ENCODE measurements at regions not wholly inside any gene's neighbourhood (a gene's known extent, or its start where the extent isn't known, plus 50 kb on each side); places are given as distances from the start of the nearest gene placed in this dataset.
A peak's percentile ranks its signal among the peaks of the same experiment; 100 is the strongest.

DNA sequence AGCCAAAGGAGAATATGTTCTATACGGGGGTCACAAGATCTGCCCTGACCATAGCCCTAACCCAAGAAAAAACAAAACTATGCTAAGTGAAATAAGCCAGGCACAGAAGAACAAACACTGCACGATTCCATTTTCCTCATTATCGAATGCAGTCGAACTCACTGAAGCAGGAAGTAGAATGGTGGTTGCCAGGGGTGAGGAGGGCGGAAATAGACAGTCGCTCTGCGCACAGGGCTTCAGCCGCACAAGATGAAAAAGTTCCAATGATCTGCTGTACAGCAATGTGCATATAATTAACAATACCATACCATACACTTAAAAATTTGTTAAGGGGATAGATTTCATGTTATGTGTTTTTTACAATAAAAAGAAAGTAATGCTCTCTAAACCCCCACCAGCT, 257.7 kb downstream of the TXNL1 start:
- no peak for DNase-seq (ENCODE audit: low spot score)

DNA sequence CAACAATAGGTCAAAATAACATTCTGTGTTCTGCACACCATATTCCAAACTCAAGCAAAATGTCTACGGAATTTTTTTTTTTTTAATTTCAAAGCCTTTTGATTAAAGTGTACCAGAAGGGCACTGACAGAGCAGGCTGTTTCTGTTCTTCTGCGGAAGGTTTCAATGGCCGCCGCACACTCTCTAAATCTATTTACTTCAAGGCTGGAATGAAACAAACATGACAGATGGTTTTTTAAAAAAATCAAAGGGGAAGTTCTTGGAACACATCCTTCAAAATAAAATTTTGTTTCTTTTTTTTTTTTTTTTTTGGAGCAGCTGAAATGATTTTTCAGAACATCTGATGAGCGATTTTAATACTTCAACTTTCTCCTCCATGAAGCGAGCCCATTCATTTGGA, 259.1 kb downstream of the TXNL1 start:
- no peak for DNase-seq (ENCODE audit: low spot score)

GRCh38 chr18:56377231-56377630, 261.2 kb downstream of the TXNL1 start:
- peak; percentile 27 for DNase-seq (ENCODE audit: low spot score)

DNA sequence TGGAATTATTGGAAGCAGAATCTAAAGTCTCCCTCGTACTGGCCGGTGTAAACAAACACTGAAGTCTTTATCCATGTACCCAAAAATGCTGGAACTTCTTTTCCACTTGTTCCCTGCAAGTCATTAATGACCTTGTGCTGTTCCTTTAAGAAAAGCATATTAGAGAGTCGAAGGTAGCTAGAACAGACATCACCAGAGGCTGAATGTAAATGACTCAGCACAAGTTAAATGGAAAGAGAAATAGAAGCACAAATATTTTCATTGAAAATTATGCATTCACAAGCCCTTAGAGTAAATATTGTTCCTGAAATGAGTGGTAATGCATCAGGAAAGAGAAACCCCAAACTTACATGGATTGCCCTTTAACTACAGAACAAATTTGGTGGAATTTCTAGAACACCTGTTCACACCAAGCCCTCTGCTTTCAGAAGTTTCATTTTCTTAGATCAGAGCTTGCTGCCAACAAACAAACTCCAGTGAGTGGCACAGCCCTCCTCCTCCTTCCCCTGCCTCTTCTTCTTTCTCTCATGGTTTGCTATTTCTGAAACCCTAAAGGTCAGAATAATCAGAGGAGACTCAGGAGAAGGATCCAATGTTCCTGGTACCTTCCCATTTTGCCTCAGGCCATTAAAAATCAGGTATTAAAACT, 264.3 kb downstream of the TXNL1 start:
- DNase-seq (ENCODE audit: low spot score), result no peak

GRCh38 chr18:56373601-56374000, 264.8 kb downstream of the TXNL1 start:
- DNase-seq (ENCODE audit: low spot score), result no peak

DNA sequence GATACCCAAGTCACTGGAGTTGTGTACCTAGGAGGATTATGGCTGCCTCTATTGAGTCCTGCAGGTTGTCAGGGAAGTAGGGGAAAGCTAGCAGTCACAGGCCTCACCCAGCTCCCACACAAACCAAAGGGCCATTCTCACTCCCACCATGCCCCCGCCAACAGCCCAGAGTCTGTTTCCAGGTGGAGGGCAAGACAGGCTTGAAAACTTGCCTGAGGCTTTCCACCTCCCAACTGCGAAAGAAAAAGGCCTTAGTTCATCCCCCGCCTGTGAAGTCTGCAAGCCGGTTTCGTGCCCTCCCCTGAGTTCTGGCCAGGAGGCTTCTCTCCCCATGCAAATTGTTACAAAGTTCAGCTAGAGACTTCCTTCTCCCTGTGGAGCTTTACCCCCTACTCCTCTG, 270.3 kb downstream of the TXNL1 start:
- DNase-seq (ENCODE audit: low spot score), result no peak

GRCh38 chr18:56358608-56359280, 279.6 kb downstream of the TXNL1 start:
- no peak for DNase-seq (ENCODE audit: low spot score)

GRCh38 chr18:56353663-56354260, 284.6 kb downstream of the TXNL1 start:
- no peak for DNase-seq (ENCODE audit: low spot score)

GRCh38 chr18:56351911-56352500, 286.4 kb downstream of the TXNL1 start:
- no peak for DNase-seq (ENCODE audit: low spot score)

DNA sequence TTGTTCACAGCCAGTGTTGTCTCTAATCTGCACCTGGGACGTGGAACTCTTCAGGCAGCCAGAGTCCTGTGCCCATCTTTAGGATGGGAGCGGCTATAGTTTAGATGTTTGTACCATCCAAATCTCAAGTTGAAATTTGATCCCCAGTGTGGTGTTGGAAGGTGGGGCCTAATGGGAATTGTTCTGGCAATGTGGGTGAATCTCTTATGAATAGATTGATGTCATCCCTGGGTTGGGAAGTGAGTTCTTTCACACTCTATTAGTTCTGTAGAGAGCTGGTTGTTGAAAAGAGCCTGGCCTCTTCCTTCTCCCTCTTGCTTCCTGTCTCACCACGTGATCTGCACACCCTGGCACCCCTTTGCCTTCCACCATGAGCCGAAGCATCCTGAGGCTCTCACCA, 300.9 kb downstream of the TXNL1 start:
- no peak for DNase-seq (ENCODE audit: low spot score)

- no peak for DNase-seq (ENCODE audit: low spot score)
Measured at GRCh38 chr18:56333839-56334238, 304.6 kb downstream of the TXNL1 start.

DNA sequence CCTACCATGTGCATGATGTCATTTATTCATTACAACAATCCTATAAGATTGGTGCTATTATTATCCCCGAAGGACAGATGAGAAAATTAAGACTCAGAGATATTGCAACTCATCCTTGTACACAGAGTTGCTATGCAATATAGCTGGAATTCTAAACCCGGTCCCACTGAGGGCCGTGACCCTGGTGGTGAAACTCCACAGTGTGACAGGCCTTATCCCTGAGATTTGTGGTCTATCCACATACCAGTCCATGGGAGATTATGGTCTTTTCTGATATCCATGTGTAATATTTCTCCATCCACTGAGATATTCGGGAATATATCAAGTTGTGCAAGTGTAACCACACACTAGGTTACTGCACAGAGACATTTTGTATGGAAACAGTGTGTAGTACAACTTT, 305.2 kb downstream of the TXNL1 start:
- DNase-seq (ENCODE audit: low spot score), result no peak

GRCh38 chr18:56332371-56332770, 306.0 kb downstream of the TXNL1 start:
- no peak for DNase-seq (ENCODE audit: low spot score)

GRCh38 chr18:56330366-56331110, 307.9 kb downstream of the TXNL1 start:
- no peak for DNase-seq (ENCODE audit: low spot score)

DNA sequence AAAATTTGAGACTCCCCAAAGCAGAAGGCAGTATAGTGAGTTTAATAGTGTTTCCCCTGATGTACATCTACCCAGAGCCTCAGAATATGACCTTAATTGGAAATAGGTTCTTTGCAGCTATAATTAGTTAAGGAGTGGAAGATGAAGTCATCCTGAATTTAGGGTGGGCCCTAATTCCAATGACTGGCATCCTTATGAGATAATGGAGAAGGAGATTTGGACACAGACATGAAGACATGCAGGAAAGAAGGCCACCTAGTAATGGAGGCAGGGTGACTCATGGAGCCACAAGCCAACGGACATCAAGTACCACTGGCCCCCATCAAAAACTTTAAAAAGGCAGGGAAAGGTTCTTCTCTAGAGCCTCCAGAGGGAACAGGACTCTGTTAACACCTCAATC, 308.9 kb downstream of the TXNL1 start:
- DNase-seq (ENCODE audit: low spot score), result no peak

DNA sequence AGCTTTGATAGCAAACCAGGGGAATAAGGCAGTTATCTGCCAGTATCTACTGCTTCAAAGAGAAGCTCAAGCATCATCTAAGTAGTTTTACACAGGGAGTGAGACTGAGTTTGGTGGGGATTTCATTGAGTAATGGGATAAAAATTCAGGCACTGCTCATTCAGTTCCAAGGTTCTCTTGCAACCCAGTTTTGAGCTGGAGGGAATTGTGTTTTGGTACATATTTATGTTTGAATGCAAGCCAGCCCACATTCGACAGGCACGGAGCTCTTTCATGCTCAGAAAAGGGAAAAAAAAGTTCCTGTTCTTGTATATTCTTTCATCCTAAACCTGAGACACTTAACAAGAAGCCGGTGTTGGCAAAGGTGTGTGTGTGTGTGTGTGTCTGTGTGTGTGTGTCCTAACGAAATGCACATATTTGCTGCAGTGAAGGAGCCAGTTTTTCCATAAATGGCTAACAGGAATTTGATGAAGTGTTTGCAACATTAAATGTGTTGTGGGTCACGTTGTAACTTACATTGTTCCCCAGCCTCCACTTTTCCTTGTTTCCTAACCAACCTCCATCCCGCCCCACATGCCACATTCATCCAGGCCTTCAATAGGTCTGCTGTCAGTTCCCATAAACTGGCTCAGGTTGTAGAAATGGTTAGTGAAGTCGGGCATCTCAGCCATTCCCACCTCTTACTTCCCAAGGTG, 311.1 kb downstream of the TXNL1 start:
- peak; percentile 74 for DNase-seq (ENCODE audit: low spot score)

DNA sequence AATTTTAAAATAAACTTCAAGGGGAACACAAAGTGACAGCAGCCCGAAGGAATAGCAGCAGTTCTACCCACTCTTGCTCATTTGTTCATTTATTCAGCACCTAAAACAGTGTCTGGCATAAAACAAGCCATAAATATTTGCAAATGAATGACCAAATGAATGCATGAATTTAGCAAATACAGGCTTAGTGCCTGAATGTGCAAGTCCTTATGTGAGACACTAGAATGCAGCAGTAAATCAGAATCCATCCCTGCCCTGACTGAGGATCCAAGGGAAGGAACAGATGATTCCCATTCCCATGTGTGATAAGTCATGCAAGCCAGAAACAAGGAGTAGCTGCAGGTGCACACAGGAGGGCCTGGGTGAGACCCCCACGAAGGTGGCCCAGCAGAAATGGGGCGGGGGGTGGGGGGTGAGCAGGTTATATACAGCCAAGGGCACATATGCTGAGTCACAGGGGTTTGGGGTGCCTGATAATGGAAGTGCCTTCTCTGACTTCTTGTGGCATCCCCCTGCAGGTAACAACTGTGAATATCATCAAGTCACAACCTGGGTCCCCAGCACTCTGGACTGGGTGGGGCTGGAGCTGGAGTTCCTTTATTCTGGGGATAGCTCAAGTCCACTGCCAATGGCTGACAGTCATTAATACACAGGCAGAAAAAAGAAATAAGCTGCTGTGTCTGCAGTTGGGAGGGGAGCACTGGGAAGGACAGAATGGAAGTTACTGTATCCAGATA, 311.9 kb downstream of the TXNL1 start:
- DNase-seq (ENCODE audit: low spot score), result no peak

DNA sequence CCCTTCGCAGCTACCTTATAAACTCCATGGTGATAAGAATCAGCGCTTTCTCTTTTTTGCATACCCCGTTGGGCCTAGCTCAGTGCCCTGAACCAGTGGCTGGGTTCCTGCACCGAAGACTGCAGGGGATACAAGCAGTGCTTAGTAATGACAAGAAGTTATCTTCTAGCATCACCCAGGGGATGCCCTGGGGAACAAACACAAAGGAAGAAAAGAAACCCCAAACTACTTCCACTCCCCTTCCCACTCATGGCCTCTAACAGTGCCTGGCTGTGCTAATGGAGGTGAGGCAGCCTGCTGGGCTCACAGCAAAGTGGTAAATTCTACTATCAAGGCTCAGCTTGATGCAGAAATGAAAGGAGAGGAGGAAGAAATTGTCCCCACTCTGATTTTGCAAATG, 314.7 kb downstream of the TXNL1 start:
- DNase-seq (ENCODE audit: low spot score), result no peak

GRCh38 chr18:56322406-56322805, 316.0 kb downstream of the TXNL1 start:
- no peak for DNase-seq (ENCODE audit: low spot score)

DNA sequence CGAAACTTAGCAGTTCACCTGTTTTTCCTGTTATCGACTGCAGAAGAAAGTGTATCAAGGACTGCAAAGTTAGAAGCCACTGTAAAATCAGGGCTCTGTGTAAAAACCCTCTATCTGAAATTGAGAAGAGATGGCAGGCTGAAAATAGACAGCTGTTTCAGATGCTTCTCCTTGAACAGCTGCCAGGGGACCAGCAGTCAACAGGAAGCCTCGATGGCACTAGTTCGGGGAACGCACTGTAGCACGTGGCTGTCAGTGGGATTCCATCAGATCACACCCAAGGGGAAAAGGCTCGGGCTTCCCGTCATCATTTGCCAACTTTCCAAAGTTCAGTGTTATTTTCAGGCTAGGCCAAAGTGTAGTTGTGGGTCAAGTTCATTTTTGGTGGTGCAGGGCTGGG, 316.9 kb downstream of the TXNL1 start:
- no peak for DNase-seq (ENCODE audit: low spot score)

DNA sequence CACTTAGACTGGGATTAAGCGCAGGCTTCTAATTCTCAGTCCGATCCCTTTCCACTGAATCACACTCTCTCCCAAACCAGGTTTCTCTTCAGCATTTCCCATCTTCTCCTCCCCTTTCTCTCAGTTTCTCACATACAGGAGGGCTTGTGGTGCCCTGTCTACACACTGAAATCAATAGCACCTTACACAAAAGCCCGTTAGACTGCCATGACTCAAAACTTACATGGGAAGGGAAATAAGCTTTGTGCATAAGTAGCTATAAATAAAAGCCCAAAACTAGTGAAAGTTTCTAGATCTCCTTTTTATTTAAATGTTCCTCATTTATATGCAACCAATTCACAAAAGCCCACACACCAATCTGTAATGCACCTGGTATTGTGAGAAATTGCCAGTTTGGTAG, 318.4 kb downstream of the TXNL1 start:
- DNase-seq (ENCODE audit: low spot score), result no peak
